ENCODE measurements at regions not wholly inside any gene's neighbourhood (a gene's known extent, or its start where the extent isn't known, plus 50 kb on each side); places are given as distances from the start of the nearest gene placed in this dataset.

DNA sequence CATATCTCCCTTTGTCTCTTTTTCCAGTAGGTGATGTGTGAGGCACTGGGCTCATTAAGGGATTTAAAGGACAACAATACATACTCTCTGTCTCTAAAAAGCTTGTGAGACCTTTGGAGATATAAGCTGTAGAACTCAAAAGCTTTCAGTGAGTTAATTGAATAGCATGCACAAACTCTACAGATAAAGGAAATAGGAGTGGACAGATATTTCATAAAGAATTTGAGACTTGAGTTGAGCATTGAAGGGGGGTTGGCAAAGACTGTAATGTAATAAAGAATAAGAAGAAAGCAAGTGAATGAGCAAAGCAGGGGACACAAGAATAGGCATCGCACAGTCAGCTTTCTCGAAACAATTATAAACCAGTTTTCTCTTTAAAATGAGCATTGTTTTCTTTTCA, 583.4 kb upstream of the DPPA4 start:
- H3K36me3 ChIP-seq, result no peaks in the 10 kb centered on the region
- no peaks in the 10 kb centered on the region for H3K9me3 ChIP-seq
- TF ChIP-seq, protein P1, sequence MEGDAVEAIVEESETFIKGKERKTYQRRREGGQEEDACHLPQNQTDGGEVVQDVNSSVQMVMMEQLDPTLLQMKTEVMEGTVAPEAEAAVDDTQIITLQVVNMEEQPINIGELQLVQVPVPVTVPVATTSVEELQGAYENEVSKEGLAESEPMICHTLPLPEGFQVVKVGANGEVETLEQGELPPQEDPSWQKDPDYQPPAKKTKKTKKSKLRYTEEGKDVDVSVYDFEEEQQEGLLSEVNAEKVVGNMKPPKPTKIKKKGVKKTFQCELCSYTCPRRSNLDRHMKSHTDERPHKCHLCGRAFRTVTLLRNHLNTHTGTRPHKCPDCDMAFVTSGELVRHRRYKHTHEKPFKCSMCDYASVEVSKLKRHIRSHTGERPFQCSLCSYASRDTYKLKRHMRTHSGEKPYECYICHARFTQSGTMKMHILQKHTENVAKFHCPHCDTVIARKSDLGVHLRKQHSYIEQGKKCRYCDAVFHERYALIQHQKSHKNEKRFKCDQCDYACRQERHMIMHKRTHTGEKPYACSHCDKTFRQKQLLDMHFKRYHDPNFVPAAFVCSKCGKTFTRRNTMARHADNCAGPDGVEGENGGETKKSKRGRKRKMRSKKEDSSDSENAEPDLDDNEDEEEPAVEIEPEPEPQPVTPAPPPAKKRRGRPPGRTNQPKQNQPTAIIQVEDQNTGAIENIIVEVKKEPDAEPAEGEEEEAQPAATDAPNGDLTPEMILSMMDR (IDR thresholded peaks at IDR 0.05), result no peak
- no peak for DNase-seq (ENCODE audit: low spot score)
- no peak overlapping the region for H3K27ac ChIP-seq
- H3K27me3 ChIP-seq, result no peaks in the 10 kb centered on the region
- H3K4me3 ChIP-seq, result no peak overlapping the region
- no peaks in the 10 kb centered on the region for H3K4me1 ChIP-seq

DNA sequence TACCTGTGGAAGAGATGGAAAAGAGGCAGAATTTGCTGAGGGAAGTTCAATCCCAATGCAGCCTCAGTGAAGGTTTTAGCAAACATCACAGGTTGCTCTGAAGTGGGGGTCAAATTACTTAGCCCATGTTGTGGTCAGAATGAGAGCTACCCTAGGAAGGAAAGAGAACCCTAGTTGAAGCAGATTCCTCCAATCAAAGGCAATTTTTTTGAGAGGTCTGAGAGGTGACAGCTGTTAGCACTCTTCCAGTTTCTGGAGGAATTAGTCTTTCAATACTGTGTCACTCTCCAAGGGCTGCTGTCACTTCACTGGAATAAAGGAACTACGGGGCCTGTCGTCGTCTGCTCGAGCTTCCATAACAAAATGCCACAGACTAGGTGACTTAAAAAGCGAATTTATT, 584.2 kb upstream of the DPPA4 start:
- DNase-seq (ENCODE audit: low spot score), result no peak
- no peak overlapping the region for H3K27ac ChIP-seq
- no peak overlapping the region for H3K4me3 ChIP-seq
- no peaks in the 10 kb centered on the region for H3K9me3 ChIP-seq
- H3K36me3 ChIP-seq, result no peaks in the 10 kb centered on the region
- TF ChIP-seq, protein P1 (IDR thresholded peaks at IDR 0.05), result no peak
- H3K4me1 ChIP-seq, result no peaks in the 10 kb centered on the region
- no peaks in the 10 kb centered on the region for H3K27me3 ChIP-seq

DNA sequence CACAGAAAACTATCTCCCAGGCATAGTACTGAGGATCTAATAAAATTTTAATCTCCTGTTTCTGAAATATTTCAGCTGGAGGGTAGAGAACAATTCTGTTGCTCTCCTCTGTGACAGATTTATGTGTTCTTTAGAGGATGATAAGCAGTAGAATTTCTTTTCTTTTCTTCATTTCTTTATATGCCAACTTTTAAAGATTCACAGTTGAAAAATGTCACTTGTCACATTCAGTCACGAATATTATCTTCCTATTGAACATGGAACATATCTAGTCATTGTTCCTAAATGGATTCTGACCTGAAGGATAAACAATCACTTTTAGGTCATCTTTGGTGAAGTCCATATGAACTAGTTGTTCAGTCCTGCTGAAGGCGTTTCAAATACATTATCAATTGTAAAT, 585.5 kb upstream of the DPPA4 start:
- no peaks in the 10 kb centered on the region for H3K36me3 ChIP-seq
- no peak overlapping the region for H3K4me3 ChIP-seq
- no peaks in the 10 kb centered on the region for H3K4me1 ChIP-seq
- TF ChIP-seq, protein P1 (IDR thresholded peaks at IDR 0.05), result no peak
- no peak for DNase-seq (ENCODE audit: low spot score)
- no peaks in the 10 kb centered on the region for H3K27me3 ChIP-seq
- no peaks in the 10 kb centered on the region for H3K9me3 ChIP-seq
- H3K27ac ChIP-seq, result no peak overlapping the region

DNA sequence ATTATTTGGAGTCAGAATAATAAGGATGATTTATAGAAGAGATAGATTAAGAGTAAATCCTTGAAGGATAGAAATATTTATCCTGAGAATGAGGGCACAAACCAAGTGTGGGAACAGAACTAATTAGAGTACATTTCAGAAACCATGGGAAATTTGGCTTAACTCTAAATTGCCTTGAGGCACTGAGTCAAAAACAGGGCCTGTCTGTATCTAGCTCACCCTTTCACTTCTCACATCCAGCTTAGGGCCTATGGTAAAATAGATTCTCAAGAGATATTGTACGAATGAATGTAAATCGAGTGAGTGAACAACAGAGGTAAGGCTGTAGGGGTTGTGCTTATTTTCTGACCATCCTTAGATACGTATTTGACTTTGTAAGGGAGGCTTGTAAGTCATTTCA, 586.1 kb upstream of the DPPA4 start:
- DNase-seq (ENCODE audit: low spot score), result no peak

DNA sequence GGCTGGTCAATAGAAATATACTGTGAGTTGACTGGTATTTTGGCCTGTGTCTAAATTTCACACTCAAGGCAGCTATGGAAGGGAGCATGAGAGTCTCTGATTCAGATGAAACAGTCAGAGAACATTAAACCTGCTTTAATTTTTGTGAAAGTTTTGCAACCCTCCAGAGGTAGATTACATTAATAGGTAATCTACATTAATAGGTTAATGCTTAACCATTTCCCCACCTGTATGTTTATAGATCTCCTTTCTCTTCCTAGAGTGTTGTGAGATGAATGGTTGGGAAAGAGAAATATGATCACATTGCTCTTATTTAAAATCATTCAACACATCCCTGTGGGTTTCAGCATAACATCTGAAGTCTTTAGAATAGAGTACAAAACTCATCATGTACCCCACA, 586.9 kb upstream of the DPPA4 start:
- H3K27ac ChIP-seq, result no peak overlapping the region
- H3K9me3 ChIP-seq, result no peaks in the 10 kb centered on the region
- no peak overlapping the region for H3K4me3 ChIP-seq
- DNase-seq (ENCODE audit: low spot score), result no peak
- no peaks in the 10 kb centered on the region for H3K36me3 ChIP-seq
- no peaks in the 10 kb centered on the region for H3K4me1 ChIP-seq
- no peaks in the 10 kb centered on the region for H3K27me3 ChIP-seq
- TF ChIP-seq, protein P1 (IDR thresholded peaks at IDR 0.05), result no peak

More for the DNA sequence above, 586.1 kb upstream of the DPPA4 start:
- Histone ChIP-seq H3K36me3 (no peaks in the 10 kb centered on the region), H3K27ac (no peak overlapping the region), H3K9me3 (no peaks in the 10 kb centered on the region), H3K27me3 (no peaks in the 10 kb centered on the region), H3K4me1 (no peaks in the 10 kb centered on the region), H3K4me3 (no peak overlapping the region)
- TF ChIP-seq, protein P1 (IDR thresholded peaks at IDR 0.05), result no peak

DNA sequence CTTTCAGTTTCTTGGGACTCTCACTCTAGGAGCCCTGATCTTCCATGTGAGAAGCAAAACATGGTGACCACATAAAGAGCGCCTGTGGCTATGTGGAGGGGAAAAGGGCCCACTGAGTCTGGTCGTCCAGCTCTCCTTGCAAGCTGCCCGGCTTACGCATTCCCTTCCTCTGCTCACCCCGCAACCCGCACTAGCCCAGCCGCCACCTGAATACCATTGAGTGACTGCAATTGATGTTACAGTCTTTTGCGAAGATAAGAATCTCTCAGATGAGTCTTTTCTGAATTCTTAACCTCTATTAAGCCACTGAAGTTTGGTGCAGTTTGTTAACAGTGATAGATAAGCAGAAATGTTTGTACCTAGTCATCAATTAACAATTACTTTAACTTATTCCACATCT, 589.0 kb upstream of the DPPA4 start:
- no peak overlapping the region for H3K27ac ChIP-seq
- H3K4me3 ChIP-seq, result no peak overlapping the region
- no peak for DNase-seq (ENCODE audit: low spot score)
- H3K9me3 ChIP-seq, result no peaks in the 10 kb centered on the region
- TF ChIP-seq, protein P1 (IDR thresholded peaks at IDR 0.05), result no peak
- no peaks in the 10 kb centered on the region for H3K4me1 ChIP-seq
- H3K27me3 ChIP-seq, result no peaks in the 10 kb centered on the region
- no peaks in the 10 kb centered on the region for H3K36me3 ChIP-seq

Data from right atrium auricular region (tissue), 2 donors.